ENCODE measurements at regions not wholly inside any gene's neighbourhood (a gene's known extent, or its start where the extent isn't known, plus 50 kb on each side); places are given as distances from the start of the nearest gene placed in this dataset.

GRCh38 chr6:104604685-104605084 is 255.0 kb downstream of the HACE1 start:
- Histone ChIP-seq H3K9me3 (ENCODE audit: insufficient read depth in 2 of 2, low read depth in 1 of 2, low read length in 1 of 2) (no peaks in the 10 kb centered on the region), H4K5ac (ENCODE audit: insufficient read length, low read depth, low read length) (no peak overlapping the region), H3K14ac (ENCODE audit: insufficient read length) (no peak overlapping the region), H3K27me3 (replicated peaks in 1 of 4; ENCODE audit: control insufficient read depth in 3 of 4, extremely low read depth in 1 of 4, insufficient read depth in 3 of 4, low read length in 3 of 4) (no peaks in the 10 kb centered on the region), H3K56ac (replicated peaks; ENCODE audit: insufficient read length, low read depth, low read length) (no peak overlapping the region), H3K23me2 (ENCODE audit: low read depth, low read length) (no peaks in the 10 kb centered on the region), H3K18ac (ENCODE audit: extremely low read depth, low read length) (no peak overlapping the region), H3K27ac (ENCODE audit: low read depth, low read length) (no peak overlapping the region), H2AFZ (ENCODE audit: low read length) (no peak overlapping the region), H3K4me2 (ENCODE audit: insufficient read depth in 1 of 2, low read depth in 2 of 2, low read length in 2 of 2) (no peak overlapping the region), H2BK12ac (ENCODE audit: low read depth, low read length) (no peak overlapping the region), H3K79me1 (ENCODE audit: low read depth, low read length) (no peaks in the 10 kb centered on the region), H3K36me3 (ENCODE audit: control insufficient read depth in 2 of 4, insufficient read depth in 4 of 4, low read length in 3 of 4) (no peaks in the 10 kb centered on the region), H3K4me1 (replicated peaks in 1 of 4; ENCODE audit: control insufficient read depth in 3 of 4, insufficient read depth in 4 of 4, low read length in 3 of 4) (peaks cover 0 to 3% (median 0%) of the 10 kb centered on the region in 4 experiments; a peak in 1 of 7 replicates), H4K8ac (ENCODE audit: extremely low read depth, insufficient read depth, low read length) (no peak overlapping the region), H3K79me2 (ENCODE audit: control insufficient read depth in 1 of 2, insufficient read depth in 2 of 2, low read length in 2 of 2) (no peaks in the 10 kb centered on the region), H2BK5ac (ENCODE audit: low read depth, low read length) (no peak overlapping the region), H2BK20ac (ENCODE audit: low read length) (no peak overlapping the region), H3K23ac (ENCODE audit: insufficient read length) (no peak overlapping the region), H3K4me3 (ENCODE audit: extremely low read depth in 1 of 4, insufficient read depth in 2 of 4, low read depth in 3 of 4, low read length in 4 of 4) (no peak overlapping the region), H2BK120ac (replicated peaks; ENCODE audit: low read depth, low read length) (no peak overlapping the region), H4K91ac (replicated peaks; ENCODE audit: insufficient read length, low read length) (no peak overlapping the region), H3K9ac (replicated peaks in 1 of 4; ENCODE audit: extremely low read depth in 1 of 4, low read depth in 3 of 4, low read length in 3 of 4) (no peak overlapping the region), H2BK15ac (ENCODE audit: low read length) (no peak overlapping the region), H3K4ac (replicated peaks; ENCODE audit: insufficient read length, low read depth, low read length) (no peak overlapping the region), H2AK5ac (ENCODE audit: low read depth, low read length) (no peak overlapping the region), H4K20me1 (replicated peaks in 1 of 2; ENCODE audit: control insufficient read depth in 1 of 2, insufficient read depth in 2 of 2, low read length in 2 of 2) (no peaks in the 10 kb centered on the region)
- no peak for FAIRE-seq
- no peak for TF ChIP-seq TEAD4 (IDR thresholded peaks at IDR 0.05; ENCODE audit: low read depth, low read length)
- TF ChIP-seq RBBP5 (IDR thresholded peaks at IDR 0.05; ENCODE audit: borderline replicate concordance, low read depth, low read length): no peak
- no peak for TF ChIP-seq MAFK (IDR thresholded peaks at IDR 0.05; ENCODE audit: low read depth, low read length)
- no peak for TF ChIP-seq CHD1 (IDR thresholded peaks at IDR 0.05; ENCODE audit: low read depth, low read length)
- no peak for TF ChIP-seq CTCF (IDR thresholded peaks at IDR 0.05; ENCODE audit: control extremely low read depth in 1 of 3, insufficient read depth in 1 of 3, low read depth in 1 of 3, low read length in 3 of 3)
- TF ChIP-seq BACH1 (IDR thresholded peaks at IDR 0.05; ENCODE audit: low read length): no peak
- TF ChIP-seq NRF1 (IDR thresholded peaks at IDR 0.05; ENCODE audit: low read depth, low read length): no peak
- TF ChIP-seq CREB1 (IDR thresholded peaks at IDR 0.05): no peak
- no peak for TF ChIP-seq PHF8 (conservative IDR thresholded peaks at IDR 0.05; ENCODE audit: low read depth, low read length)
- TF ChIP-seq JUN (IDR thresholded peaks at IDR 0.05; ENCODE audit: low read depth, low read length): no peak
- 88% methylated on average over 2 of the region's 2 CpGs; no CpG with 5 or more reads in 1 of the 2 experiments for WGBS, 2 experiments (ENCODE audit: extremely low coverage in 1 of 2, insufficient coverage in 1 of 2, insufficient read length in 1 of 2, insufficient replicate concordance in 2 of 2, low coverage in 1 of 2, low lambda C conversion rate in 2 of 2, missing lambda C conversion rate in 1 of 2)
- ChIA-PET POLR2A (ENCODE audit: partially characterized antibody) (interaction anchor here (0.7 kb wide), 1 partner anchor 86 kb away, joined by 4 read pairs; no protein-coding TSS in a partner anchor), CTCF (ENCODE audit: partially characterized antibody) (interaction anchor here (0.8 kb wide), 1 partner anchor 76 kb away, joined by 4 read pairs; no protein-coding TSS in a partner anchor)
- no peak for DNase-seq (ENCODE audit: low read depth in 1 of 2, low spot score in 2 of 2)

All from H1 (cell line).